Trophoblast cell (in vitro differentiated cells and primary cell): ENCODE measurements at regions not wholly inside any gene's neighbourhood (a gene's known extent, or its start where the extent isn't known, plus 50 kb on each side); places are given as distances from the start of the nearest gene placed in this dataset.
A peak's percentile ranks its signal among the peaks of the same experiment; 100 is the strongest.
"Not testable (repeated sequence)": the region's sequence is repeated elsewhere in the genome, so short reads cannot be mapped to it uniquely, and the experiment has no call there.

Experiments used
- DNase-seq, 2 donors: peaks; one replicate each; pipeline ENCODE4 v3.0.0-alpha.2; 2016
- H2AFZ ChIP-seq: 2 replicates; pipeline ENCODE4 v1.6.1; 2013; ENCODE audit warnings: low read length, moderate library complexity, mild to moderate bottlenecking; ENCODE audit not compliant: insufficient read depth, poor library complexity
- H2AK5ac ChIP-seq: 2 replicates; pipeline ENCODE4 v1.6.1; 2013; ENCODE audit warnings: mild to moderate bottlenecking, low read length
- H2BK120ac ChIP-seq: 2 replicates; pipeline ENCODE4 v1.6.1; 2013; ENCODE audit warnings: low read length, mild to moderate bottlenecking, moderate library complexity; ENCODE audit not compliant: insufficient read depth, poor library complexity
- H2BK12ac ChIP-seq: 2 replicates; pipeline ENCODE4 v1.6.1; 2013; ENCODE audit warnings: mild to moderate bottlenecking, low read length, moderate library complexity
- H2BK5ac ChIP-seq: 2 replicates; pipeline ENCODE4 v1.6.1; 2013; ENCODE audit warnings: low read length, low read depth, moderate library complexity, mild to moderate bottlenecking; ENCODE audit not compliant: poor library complexity
- H3K14ac ChIP-seq: 2 replicates; pipeline ENCODE4 v1.6.1; 2013; ENCODE audit warnings: mild to moderate bottlenecking, low read length
- H3K18ac ChIP-seq: 2 replicates; pipeline ENCODE4 v1.6.1; 2013; ENCODE audit warnings: mild to moderate bottlenecking, low read length
- H3K23ac ChIP-seq: 2 replicates; pipeline ENCODE4 v1.6.1; 2013; ENCODE audit warnings: low read length
- H3K27ac ChIP-seq: 2 replicates; pipeline ENCODE4 v1.5.1; 2013; ENCODE audit warnings: low read depth, mild to moderate bottlenecking, inconsistent platforms, low read length, moderate library complexity
- H3K27me3 ChIP-seq: 2 replicates; pipeline ENCODE4 v1.6.1; 2013; ENCODE audit warnings: inconsistent platforms, mild to moderate bottlenecking, low read length, moderate library complexity; ENCODE audit not compliant: insufficient read depth
- H3K36me3 ChIP-seq, 2 experiments: 1 replicate in 1 of 2; 2 replicates in 1 of 2; pipeline ENCODE4 v1.6.1; 2013; ENCODE audit warnings: low read length in 2 of 2, mild to moderate bottlenecking in 2 of 2, moderate library complexity in 1 of 2; ENCODE audit not compliant: insufficient read depth in 2 of 2, control insufficient read depth in 1 of 2
- H3K4ac ChIP-seq: 2 replicates; pipeline ENCODE4 v1.6.1; 2013; ENCODE audit warnings: low read depth, mild to moderate bottlenecking, low read length, moderate library complexity
- H3K4me1 ChIP-seq, 2 experiments: 1 replicate in 1 of 2; 2 replicates in 1 of 2; pipeline ENCODE4 v1.6.1; 2013; ENCODE audit warnings: low read length in 2 of 2, mild to moderate bottlenecking in 2 of 2, moderate library complexity in 1 of 2; ENCODE audit not compliant: insufficient read depth in 2 of 2, control insufficient read depth in 1 of 2
- H3K4me2 ChIP-seq: 2 replicates; pipeline ENCODE4 v1.6.1; 2013; ENCODE audit warnings: inconsistent platforms, mild to moderate bottlenecking, low read length, moderate library complexity
- H3K4me3 ChIP-seq: 2 replicates; pipeline ENCODE4 v1.5.1; 2013; ENCODE audit warnings: mild to moderate bottlenecking, low read depth, low read length, inconsistent platforms
- H3K79me1 ChIP-seq: one replicate; pipeline ENCODE4 v1.6.1; 2013; ENCODE audit warnings: low read length
- H3K79me2 ChIP-seq: 2 replicates; pipeline ENCODE4 v1.6.1; 2013; ENCODE audit warnings: low read length, mild to moderate bottlenecking; ENCODE audit not compliant: control insufficient read depth, insufficient read depth, poor library complexity
- H3K9ac ChIP-seq: 2 replicates; pipeline ENCODE4 v1.6.1; 2013; ENCODE audit warnings: mild to moderate bottlenecking, low read length
- H3K9me3 ChIP-seq: 2 replicates; pipeline ENCODE4 v1.6.1; 2013; ENCODE audit warnings: low read depth, mild to moderate bottlenecking, control low read depth, inconsistent platforms, low read length; ENCODE audit not compliant: insufficient read depth
- H4K12ac ChIP-seq: 2 replicates; pipeline ENCODE4 v1.6.1; 2013; ENCODE audit warnings: low read depth, mild to moderate bottlenecking, low read length, moderate library complexity
- H4K8ac ChIP-seq: 2 replicates; pipeline ENCODE4 v1.6.1; 2013; ENCODE audit warnings: low read depth, mild to moderate bottlenecking, low read length, moderate library complexity
- H4K91ac ChIP-seq: one replicate; pipeline ENCODE4 v1.6.1; 2013; ENCODE audit warnings: low read depth, mild to moderate bottlenecking, low read length, moderate library complexity
- WGBS: extraction: QIAGEN DNeasy Blood & Tissue Kit; methylation state at CpG from one replicate; pipeline ENCODE4 v1.1.7; 2013; ENCODE audit warnings: missing lambda C conversion rate; ENCODE audit not compliant: insufficient read length, insufficient coverage; ENCODE audit errors: extremely low coverage; 5-methylcytosine and 5-hydroxymethylcytosine counted together

GRCh38 chr7:125061776-125062397 is 132.3 kb upstream of the POT1 start:
- no peak overlapping the region for H3K14ac ChIP-seq
- no peak overlapping the region for H4K12ac ChIP-seq
- no peak overlapping the region for H3K4me3 ChIP-seq
- H3K4me1 ChIP-seq = no peaks in the 10 kb centered on the region
- no peak overlapping the region for H4K91ac ChIP-seq
- DNase-seq = no peak
- H3K79me1 ChIP-seq = no peaks in the 10 kb centered on the region
- H3K27me3 ChIP-seq = no peaks in the 10 kb centered on the region
- H3K79me2 ChIP-seq = no peaks in the 10 kb centered on the region
- no peaks in the 10 kb centered on the region for H3K9me3 ChIP-seq
- no peak overlapping the region for H4K8ac ChIP-seq
- no peak overlapping the region for H3K4ac ChIP-seq
- no peaks in the 10 kb centered on the region for H3K36me3 ChIP-seq
- H2BK5ac ChIP-seq = no peak overlapping the region
- no CpG with 5 or more reads among the region's 2 CpGs for WGBS
- H3K4me2 ChIP-seq = no peak overlapping the region
- no peak overlapping the region for H2BK12ac ChIP-seq
- H3K9ac ChIP-seq = no peak overlapping the region
- no peak overlapping the region for H2BK120ac ChIP-seq
- no peak overlapping the region for H3K27ac ChIP-seq
- no peak overlapping the region for H3K23ac ChIP-seq
- no peak overlapping the region for H2AFZ ChIP-seq
- H2AK5ac ChIP-seq = no peak overlapping the region
- H3K18ac ChIP-seq = no peak overlapping the region

DNA sequence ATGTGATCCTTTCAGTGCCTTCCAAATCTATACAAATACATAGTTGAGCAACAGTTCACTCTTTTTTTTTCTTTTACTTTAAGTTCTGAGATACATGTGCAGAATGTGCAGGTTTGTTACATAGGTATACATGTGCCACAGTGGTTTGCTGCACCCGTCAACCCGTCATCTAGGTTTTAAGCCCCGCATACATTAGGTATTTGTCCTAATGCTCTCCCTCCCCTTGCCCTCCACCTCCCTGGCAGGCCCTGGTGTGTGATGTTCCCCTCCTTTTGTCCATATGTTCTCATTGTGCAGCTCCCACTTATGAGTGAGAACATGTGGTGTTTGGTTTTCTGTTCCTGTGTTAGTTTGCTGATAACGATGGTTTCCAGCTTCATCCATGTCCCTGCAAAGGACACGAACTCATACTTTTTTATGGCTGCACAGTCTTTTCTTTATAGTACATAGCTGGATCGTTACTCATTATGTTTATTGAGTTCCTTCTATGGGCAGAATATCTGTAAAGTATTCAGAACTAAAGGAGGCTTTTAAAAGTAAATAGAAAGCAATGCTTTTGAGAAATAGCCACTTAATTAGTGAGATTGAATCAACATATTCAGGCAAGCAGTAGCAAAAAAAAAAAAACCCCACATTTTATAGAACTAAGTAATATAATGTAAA is 131.6 kb upstream of the POT1 start:
- H3K9me3 ChIP-seq, H3K4me3 ChIP-seq, H3K23ac ChIP-seq, H3K79me1 ChIP-seq, H3K4me2 ChIP-seq, H2BK5ac ChIP-seq, H2BK12ac ChIP-seq, H3K79me2 ChIP-seq, H4K8ac ChIP-seq, H4K91ac ChIP-seq, H3K14ac ChIP-seq, H3K4me1 ChIP-seq, H3K18ac ChIP-seq, H2BK120ac ChIP-seq, DNase-seq, H3K4ac ChIP-seq, H3K27ac ChIP-seq, H2AK5ac ChIP-seq, H4K12ac ChIP-seq, H3K36me3 ChIP-seq, H3K27me3 ChIP-seq, H2AFZ ChIP-seq, H3K9ac ChIP-seq: not testable (repeated sequence)
- no CpG with 5 or more reads among the region's 6 CpGs for WGBS

GRCh38 chr7:125059861-125060456 is 130.3 kb upstream of the POT1 start:
- Histone ChIP-seq H3K27me3 (no peaks in the 10 kb centered on the region), H2AK5ac (no peak overlapping the region), H3K79me1 (no peaks in the 10 kb centered on the region), H3K36me3 (no peaks in the 10 kb centered on the region), H3K9ac (no peak overlapping the region), H3K27ac (no peak overlapping the region), H4K91ac (no peak overlapping the region), H3K4me2 (no peak overlapping the region), H4K12ac (no peak overlapping the region), H2BK12ac (no peak overlapping the region), H3K4me3 (no peak overlapping the region), H3K4me1 (no peaks in the 10 kb centered on the region), H2BK5ac (no peak overlapping the region), H3K18ac (no peak overlapping the region), H3K9me3 (no peaks in the 10 kb centered on the region), H3K14ac (no peak overlapping the region), H4K8ac (no peak overlapping the region), H3K23ac (no peak overlapping the region), H3K79me2 (no peaks in the 10 kb centered on the region), H2AFZ (no peak overlapping the region), H2BK120ac (no peak overlapping the region), H3K4ac (no peak overlapping the region)
- peak in 1 of 2 donors; percentile 38 for DNase-seq
- no CpG with 5 or more reads among the region's 3 CpGs for WGBS

DNA sequence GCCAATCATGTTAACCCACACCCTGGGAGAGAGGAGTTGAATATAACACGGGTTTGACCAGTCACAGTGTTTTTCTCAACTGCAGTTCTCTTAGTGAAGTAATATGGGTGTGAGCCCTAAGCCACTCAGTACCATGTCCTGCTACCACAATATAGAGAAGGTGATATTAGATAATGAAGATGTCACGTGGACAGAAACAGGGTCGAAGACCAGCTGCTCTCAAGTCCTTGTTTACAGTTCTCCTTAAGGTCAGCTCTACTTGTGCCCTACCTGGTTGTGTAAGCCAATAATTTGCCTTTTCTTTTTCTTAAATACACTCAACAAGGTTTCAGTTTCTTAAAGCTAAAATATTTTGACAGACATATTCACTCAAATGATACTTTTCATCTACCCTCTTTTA is 128.3 kb upstream of the POT1 start:
- Histone ChIP-seq H2BK5ac (no peak overlapping the region), H3K4me3 (no peak overlapping the region), H3K27ac (no peak overlapping the region), H3K4ac (no peak overlapping the region), H2BK120ac (no peak overlapping the region), H3K27me3 (no peaks in the 10 kb centered on the region), H3K79me1 (no peaks in the 10 kb centered on the region), H3K79me2 (no peaks in the 10 kb centered on the region), H3K4me1 (no peaks in the 10 kb centered on the region), H2BK12ac (no peak overlapping the region), H3K14ac (no peak overlapping the region), H2AK5ac (no peak overlapping the region), H3K9ac (no peak overlapping the region), H2AFZ (no peak overlapping the region), H3K4me2 (no peak overlapping the region), H3K23ac (no peak overlapping the region), H4K8ac (no peak overlapping the region), H3K36me3 (no peaks in the 10 kb centered on the region), H3K18ac (no peak overlapping the region), H4K12ac (no peak overlapping the region), H3K9me3 (no peaks in the 10 kb centered on the region), H4K91ac (no peak overlapping the region)
- WGBS = no CpG with 5 or more reads among the region's 3 CpGs
- DNase-seq = no peak
